Stomach (tissue), 8 donors: ENCODE measurements at regions not wholly inside any gene's neighbourhood (a gene's known extent, or its start where the extent isn't known, plus 50 kb on each side); places are given as distances from the start of the nearest gene placed in this dataset.
"Not testable (repeated sequence)": the region's sequence is repeated elsewhere in the genome, so short reads cannot be mapped to it uniquely, and the experiment has no call there.

Experiments used
- DNase-seq, 2 donors: peaks; one replicate each; pipeline versions ENCODE4 v3.0.0 to v3.0.0-alpha.2; 2013 to 2019
- H3K27ac ChIP-seq, 5 donors: fragments of 200-600 bp in 4 of 5; sonication (generic) in 4 of 5; one replicate each; pipeline ENCODE4 v1.5.1; 2013 to 2019; ENCODE audit warnings: mild to moderate bottlenecking in 1 of 5, moderate library complexity in 1 of 5
- H3K27me3 ChIP-seq, 3 donors: fragments of 200-600 bp; sonication (generic); one replicate each; pipeline ENCODE4 v1.5.1; 2017 to 2019; ENCODE audit warnings: mixed run types in 1 of 3
- H3K36me3 ChIP-seq, 4 donors: fragments of 200-600 bp; sonication (generic); 1 replicate in 3 of 4; 2 replicates in 1 of 4; pipeline ENCODE4 v1.5.1; 2016 to 2019
- H3K4me1 ChIP-seq, 4 donors: fragments of 200-600 bp; sonication (generic); one replicate each; pipeline ENCODE4 v1.5.1; 2016 to 2019
- H3K4me3 ChIP-seq, 4 donors: fragments of 200-600 bp; sonication (generic) in 3 of 4; one replicate each; pipeline ENCODE4 v1.5.1; 2016 to 2019; ENCODE audit warnings: mild to moderate bottlenecking in 1 of 4
- H3K9me3 ChIP-seq, 4 donors: fragments of 200-600 bp; sonication (generic); one replicate each; pipeline ENCODE4 v1.5.1; 2016 to 2019
- CTCF ChIP-seq, 7 experiments: fragments of 450-650 bp in 4 of 7; fragments of 200-600 bp in 3 of 7; sonication (generic) in 3 of 7; IDR thresholded peaks; one replicate each; pipeline ENCODE4 v1.5.1; 2016 to 2019; ENCODE audit warnings: antibody characterized with exemption in 7 of 7, control low read depth in 2 of 7, mild to moderate bottlenecking in 1 of 7
- EP300 ChIP-seq: sonication (generic); formaldehyde crosslinking; IDR thresholded peaks from one replicate; pipeline ENCODE4 v1.6.1; 2017; ENCODE audit warnings: antibody characterized with exemption
- POLR2A ChIP-seq, 4 donors: fragments of 450-650 bp; IDR thresholded peaks; one replicate each; pipeline ENCODE4 v1.6.1; 2016; ENCODE audit warnings: antibody characterized with exemption in 4 of 4, control low read depth in 2 of 4, mild to moderate bottlenecking in 1 of 4, moderate library complexity in 1 of 4
- POLR2AphosphoS5 ChIP-seq, 3 donors: sonication (generic); formaldehyde crosslinking; IDR thresholded peaks; one replicate each; pipeline ENCODE4 v1.6.1; 2016; ENCODE audit warnings: antibody characterized with exemption in 3 of 3
- WGBS, 5 donors: extraction: QIAGEN DNeasy Blood & Tissue Kit in 3 of 5; methylation state at CpG; one replicate each; pipeline versions ENCODE4 v1.1.5 to v1.1.7; 2013 to 2018; 5-methylcytosine and 5-hydroxymethylcytosine counted together
- intact Hi-C: fragments of 100-400 bp; cut with DNase I; formaldehyde crosslinking; loops from one replicate; pipeline ENCODE4 v1.15.1; 2023; ENCODE audit warnings: low total_unique reads
- donor health status: healthy with polysubstance abuse.
- donor health status: Bipolar disorder and iron deficiency.
- donor health status: healthy.

GRCh38 chr13:80939581-80939980, 598.7 kb upstream of the SPRY2 start:
- Histone ChIP-seq H3K9me3 (no peaks in the 10 kb centered on the region), H3K36me3 (no peaks in the 10 kb centered on the region), H3K4me1 (no peaks in the 10 kb centered on the region), H3K27me3 (no peaks in the 10 kb centered on the region), H3K27ac (no peak overlapping the region), H3K4me3 (no peak overlapping the region)
- DNase-seq: no peak
- 77 to 93% (median 85%) methylated on average over 2 of the region's 2 CpGs for WGBS, 5 donors
- intact Hi-C loops: no loop called here
- TF ChIP-seq POLR2AphosphoS5 (IDR thresholded peaks at IDR 0.05): no peak

- TF ChIP-seq CTCF (IDR thresholded peaks at IDR 0.05): no peak
- TF ChIP-seq POLR2AphosphoS5 (IDR thresholded peaks at IDR 0.05): no peak
- no peak for TF ChIP-seq EP300
- TF ChIP-seq POLR2A (IDR thresholded peaks at IDR 0.05): no peak
- Histone ChIP-seq H3K27ac (no peak overlapping the region), H3K36me3 (no peaks in the 10 kb centered on the region), H3K9me3 (no peaks in the 10 kb centered on the region), H3K4me1 (no peaks in the 10 kb centered on the region), H3K4me3 (no peak overlapping the region), H3K27me3 (no peaks in the 10 kb centered on the region)
- intact Hi-C loops: no loop called here
- WGBS, 5 donors: 63 to 79% (median 73%) methylated on average over 2 of the region's 2 CpGs
- DNase-seq: no peak
These were observed 590.8 kb upstream of the SPRY2 start for GRCh38 chr13:80931766-80932165.

GRCh38 chr13:80931118-80931517, 590.2 kb upstream of the SPRY2 start:
- Histone ChIP-seq H3K4me1 (no peaks in the 10 kb centered on the region), H3K9me3 (no peaks in the 10 kb centered on the region), H3K27me3 (no peaks in the 10 kb centered on the region), H3K4me3 (no peak overlapping the region), H3K36me3 (no peaks in the 10 kb centered on the region), H3K27ac (no peak overlapping the region)
- WGBS, 5 donors: 25 to 59% (median 49%) methylated on average over 1 of the region's 1 CpG
- TF ChIP-seq CTCF (IDR thresholded peaks at IDR 0.05) (no peak), POLR2A (IDR thresholded peaks at IDR 0.05) (no peak), POLR2AphosphoS5 (IDR thresholded peaks at IDR 0.05) (no peak), EP300 (no peak)
- no peak for DNase-seq
- intact Hi-C loops: no loop called here

GRCh38 chr13:80928241-80928640, 587.3 kb upstream of the SPRY2 start:
- WGBS, 5 donors: 87 to 93% (median 88%) methylated on average over 3 of the region's 3 CpGs
- DNase-seq: no peak
- no peaks in the 10 kb centered on the region for H3K9me3 ChIP-seq
- H3K36me3 ChIP-seq: no peaks in the 10 kb centered on the region
- H3K27me3 ChIP-seq: no peaks in the 10 kb centered on the region
- no peak overlapping the region for H3K27ac ChIP-seq
- H3K4me3 ChIP-seq: no peak overlapping the region
- no peaks in the 10 kb centered on the region for H3K4me1 ChIP-seq
- intact Hi-C loops: no loop called here
- TF ChIP-seq CTCF (IDR thresholded peaks at IDR 0.05) (no peak), EP300 (no peak), POLR2A (IDR thresholded peaks at IDR 0.05) (no peak), POLR2AphosphoS5 (IDR thresholded peaks at IDR 0.05) (no peak)

GRCh38 chr13:80926024-80926423, 585.1 kb upstream of the SPRY2 start:
- 93 to 98% (median 96%) methylated on average over 3 of the region's 3 CpGs for WGBS, 5 donors
- H3K9me3 ChIP-seq, intact Hi-C loops, H3K4me3 ChIP-seq, H3K27me3 ChIP-seq, H3K27ac ChIP-seq, H3K36me3 ChIP-seq, DNase-seq, H3K4me1 ChIP-seq: not testable (repeated sequence)

- 67 to 79% (median 70%) methylated on average over 5 of the region's 5 CpGs for WGBS, 5 donors
- no peaks in the 10 kb centered on the region for H3K27me3 ChIP-seq
- no peaks in the 10 kb centered on the region for H3K36me3 ChIP-seq
- H3K27ac ChIP-seq: no peak overlapping the region
- H3K4me3 ChIP-seq: no peak overlapping the region
- H3K9me3 ChIP-seq: no peaks in the 10 kb centered on the region
- DNase-seq: no peak
- intact Hi-C loops: no loop called here
- H3K4me1 ChIP-seq: no peaks in the 10 kb centered on the region
- TF ChIP-seq CTCF (IDR thresholded peaks at IDR 0.05): no peak
- TF ChIP-seq POLR2AphosphoS5 (IDR thresholded peaks at IDR 0.05): no peak
- no peak for TF ChIP-seq EP300
- no peak for TF ChIP-seq POLR2A (IDR thresholded peaks at IDR 0.05)
These were observed 583.7 kb upstream of the SPRY2 start for GRCh38 chr13:80924596-80924995.
